ENCODE measurements at regions not wholly inside any gene's neighbourhood (a gene's known extent, or its start where the extent isn't known, plus 50 kb on each side); places are given as distances from the start of the nearest gene placed in this dataset.

- Mint-ChIP-seq H3K36me3 (ENCODE audit: low read depth) (no peaks in the 10 kb centered on the region; the same call in 1 of the 2 replicates), H3K27ac (no peak overlapping the region), H3K4me1 (ENCODE audit: low read depth) (no peaks in the 10 kb centered on the region), H3K27me3 (ENCODE audit: insufficient read depth) (no peaks in the 10 kb centered on the region), H3K9me3 (peaks cover 54% of the 10 kb centered on the region), H3K4me3 (no peak overlapping the region)
- TF ChIP-seq CTCF (IDR thresholded peaks at IDR 0.05) = no peak
- DNase-seq = no peak
Measured at GRCh38 chr9:75669721-75670120, 220.8 kb upstream of the PCSK5 start.

DNA sequence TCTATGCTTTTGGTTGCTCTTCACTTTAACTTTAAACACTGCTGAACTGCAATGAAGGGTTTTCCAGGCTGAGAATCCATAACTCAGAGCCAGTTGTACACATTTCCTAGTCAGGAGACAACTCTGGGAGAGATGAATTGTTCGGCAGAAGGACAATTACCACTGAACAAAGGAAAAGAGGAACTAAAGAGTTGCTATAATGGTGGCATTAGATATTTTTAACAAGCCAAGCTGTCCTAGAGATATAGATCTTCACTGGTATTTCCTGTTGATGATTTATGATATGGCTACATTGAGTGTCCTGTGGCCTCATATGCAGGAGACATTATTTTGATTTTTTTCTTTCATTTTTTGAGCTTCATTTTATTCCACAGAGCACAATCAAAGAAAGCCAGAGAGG, 219.1 kb upstream of the PCSK5 start:
- Mint-ChIP-seq H3K27ac (no peak overlapping the region), H3K4me1 (ENCODE audit: low read depth) (no peaks in the 10 kb centered on the region), H3K9me3 (peaks cover 51% of the 10 kb centered on the region), H3K36me3 (ENCODE audit: low read depth) (no peaks in the 10 kb centered on the region; the same call in 1 of the 2 replicates), H3K27me3 (ENCODE audit: insufficient read depth) (no peaks in the 10 kb centered on the region), H3K4me3 (no peak overlapping the region)
- no peak for DNase-seq
- TF ChIP-seq CTCF (IDR thresholded peaks at IDR 0.05) = no peak

DNA sequence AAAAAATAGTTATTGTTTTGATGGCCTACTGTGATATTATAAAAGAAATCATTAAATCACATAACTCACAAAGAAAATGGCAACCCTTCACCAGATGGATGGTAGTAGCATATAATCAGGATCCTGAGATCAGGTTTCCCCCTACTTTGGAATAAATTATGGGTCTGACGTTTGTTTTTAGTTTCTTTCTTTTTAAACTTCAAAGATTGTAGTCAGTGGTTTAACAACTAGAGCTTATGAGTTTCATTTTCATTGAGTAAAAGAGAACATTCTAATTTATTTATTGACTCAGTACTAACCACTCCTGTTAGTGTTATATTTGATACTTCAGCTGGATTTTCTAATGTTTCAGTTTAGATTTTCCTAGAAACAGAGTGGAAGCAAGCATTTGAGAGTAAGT, 218.0 kb upstream of the PCSK5 start:
- TF ChIP-seq CTCF (IDR thresholded peaks at IDR 0.05) = no peak
- Mint-ChIP-seq H3K4me1 (ENCODE audit: low read depth) (no peaks in the 10 kb centered on the region), H3K9me3 (peaks cover 49% of the 10 kb centered on the region), H3K4me3 (no peak overlapping the region), H3K27me3 (ENCODE audit: insufficient read depth) (no peaks in the 10 kb centered on the region), H3K27ac (no peak overlapping the region), H3K36me3 (ENCODE audit: low read depth) (no peaks in the 10 kb centered on the region; the same call in 1 of the 2 replicates)
- no peak for DNase-seq

DNA sequence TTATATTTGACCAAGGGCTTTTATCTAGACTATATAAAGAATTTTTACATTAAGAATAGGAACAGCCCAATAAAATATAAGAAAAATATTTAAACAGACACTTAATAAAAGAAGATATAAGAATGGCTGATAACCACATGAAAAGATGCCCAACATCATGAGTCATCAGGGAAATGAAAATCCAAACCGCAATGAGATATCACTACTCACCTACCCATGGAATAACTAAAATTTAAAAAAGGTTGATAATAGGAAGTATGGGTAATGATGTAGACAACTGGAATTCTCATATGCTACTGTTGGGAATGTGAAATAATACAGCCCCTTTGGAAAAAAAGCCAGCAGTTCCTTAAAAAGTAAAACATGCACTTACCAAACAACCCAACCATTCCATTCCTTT, 206.9 kb upstream of the PCSK5 start:
- Mint-ChIP-seq H3K9me3 (peaks cover 19% of the 10 kb centered on the region), H3K36me3 (ENCODE audit: low read depth) (peaks cover 1% of the 10 kb centered on the region; the same call in 1 of the 2 replicates), H3K27ac (no peak overlapping the region), H3K4me1 (ENCODE audit: low read depth) (no peaks in the 10 kb centered on the region), H3K4me3 (no peak overlapping the region), H3K27me3 (ENCODE audit: insufficient read depth) (no peaks in the 10 kb centered on the region)
- TF ChIP-seq CTCF (IDR thresholded peaks at IDR 0.05) = no peak
- no peak for DNase-seq

- no peaks in the 10 kb centered on the region for H3K27me3 Mint-ChIP-seq (ENCODE audit: insufficient read depth)
- no peak for DNase-seq
- H3K4me1 Mint-ChIP-seq (ENCODE audit: low read depth) = no peaks in the 10 kb centered on the region
- H3K4me3 Mint-ChIP-seq = no peak overlapping the region
- H3K27ac Mint-ChIP-seq = no peak overlapping the region
- peaks cover 29% of the 10 kb centered on the region for H3K9me3 Mint-ChIP-seq
- H3K36me3 Mint-ChIP-seq (ENCODE audit: low read depth) = peaks cover 5% of the 10 kb centered on the region; the same call in 1 of the 2 replicates
- TF ChIP-seq CTCF (IDR thresholded peaks at IDR 0.05) = no peak
Measured at GRCh38 chr9:75685062-75685461, 205.4 kb upstream of the PCSK5 start.

Data from HFFc6 (cell line).